Transverse colon (tissue), 4 donors: ENCODE measurements at regions not wholly inside any gene's neighbourhood (a gene's known extent, or its start where the extent isn't known, plus 50 kb on each side); places are given as distances from the start of the nearest gene placed in this dataset.

Experiments
- EP300 ChIP-seq: sonication (generic); formaldehyde crosslinking; IDR thresholded peaks from one replicate; pipeline ENCODE4 v1.6.1; 2017; ENCODE audit warnings: antibody characterized with exemption, low read depth
- POLR2A ChIP-seq: fragments of 450-650 bp; IDR thresholded peaks from one replicate; pipeline ENCODE4 v1.6.1; 2016; ENCODE audit warnings: antibody characterized with exemption, mild to moderate bottlenecking, moderate library complexity
- POLR2AphosphoS5 ChIP-seq, 3 donors: sonication (generic); formaldehyde crosslinking; IDR thresholded peaks; one replicate each; pipeline ENCODE4 v1.6.1; 2016; ENCODE audit warnings: antibody characterized with exemption in 3 of 3
- TF ChIP-seq, protein P1 (sequence below), 5 experiments: fragments of 200-600 bp in 3 of 5; fragments of 450-650 bp in 2 of 5; sonication (generic) in 3 of 5; IDR thresholded peaks; 1 replicate in 2 of 5; 2 replicates in 3 of 5; pipeline ENCODE4 v1.5.1; 2016 to 2017; ENCODE audit warnings: antibody characterized with exemption in 5 of 5, inconsistent platforms in 3 of 5, mild to moderate bottlenecking in 2 of 5, moderate library complexity in 1 of 5

DNA sequence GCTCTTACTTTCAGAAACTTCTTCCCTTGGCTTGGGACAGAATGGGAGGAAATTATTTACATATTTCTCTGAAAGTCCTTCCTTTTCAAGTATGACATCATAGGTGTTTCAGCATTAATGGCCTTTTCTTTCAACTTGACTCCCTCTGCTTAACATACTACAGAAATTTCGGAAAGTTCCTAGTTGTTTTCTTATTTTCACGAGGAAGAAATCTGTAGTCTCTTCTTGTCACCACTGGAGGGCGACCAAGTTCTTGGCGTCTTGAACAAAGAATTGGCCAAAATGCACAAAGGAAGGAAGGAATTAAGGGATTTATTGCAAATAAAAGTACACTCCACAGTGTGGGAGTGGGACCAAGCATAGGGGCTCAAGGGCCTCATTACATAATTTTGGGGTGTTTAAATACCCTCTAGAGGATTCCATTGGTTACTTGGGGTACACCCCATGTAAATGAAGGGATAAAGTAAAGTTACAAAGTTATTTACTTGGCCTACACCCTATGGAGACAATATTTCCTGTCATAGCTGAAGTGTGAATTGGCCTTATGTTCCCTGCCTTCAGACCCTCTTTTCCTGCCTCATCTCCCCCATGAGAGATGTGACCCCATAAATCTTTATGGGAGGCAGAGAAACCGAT is 70.4 kb downstream of the RPL10L start:
- TF ChIP-seq, protein P1, sequence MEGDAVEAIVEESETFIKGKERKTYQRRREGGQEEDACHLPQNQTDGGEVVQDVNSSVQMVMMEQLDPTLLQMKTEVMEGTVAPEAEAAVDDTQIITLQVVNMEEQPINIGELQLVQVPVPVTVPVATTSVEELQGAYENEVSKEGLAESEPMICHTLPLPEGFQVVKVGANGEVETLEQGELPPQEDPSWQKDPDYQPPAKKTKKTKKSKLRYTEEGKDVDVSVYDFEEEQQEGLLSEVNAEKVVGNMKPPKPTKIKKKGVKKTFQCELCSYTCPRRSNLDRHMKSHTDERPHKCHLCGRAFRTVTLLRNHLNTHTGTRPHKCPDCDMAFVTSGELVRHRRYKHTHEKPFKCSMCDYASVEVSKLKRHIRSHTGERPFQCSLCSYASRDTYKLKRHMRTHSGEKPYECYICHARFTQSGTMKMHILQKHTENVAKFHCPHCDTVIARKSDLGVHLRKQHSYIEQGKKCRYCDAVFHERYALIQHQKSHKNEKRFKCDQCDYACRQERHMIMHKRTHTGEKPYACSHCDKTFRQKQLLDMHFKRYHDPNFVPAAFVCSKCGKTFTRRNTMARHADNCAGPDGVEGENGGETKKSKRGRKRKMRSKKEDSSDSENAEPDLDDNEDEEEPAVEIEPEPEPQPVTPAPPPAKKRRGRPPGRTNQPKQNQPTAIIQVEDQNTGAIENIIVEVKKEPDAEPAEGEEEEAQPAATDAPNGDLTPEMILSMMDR (IDR thresholded peaks at IDR 0.05), result peak; percentile 36 to 62 (median 56)
- TF ChIP-seq EP300 (no peak), POLR2A (no peak), POLR2AphosphoS5 (IDR thresholded peaks at IDR 0.05) (no peak)
